Activated T-helper 1 cell treated with anti-CD3 and anti-CD28 coated beads, Interleukin-2, amount 50 U/mL, for 16 hours (primary cell): ENCODE measurements at regions not wholly inside any gene's neighbourhood (a gene's known extent, or its start where the extent isn't known, plus 50 kb on each side); places are given as distances from the start of the nearest gene placed in this dataset.
"Not testable (repeated sequence)": the region's sequence is repeated elsewhere in the genome, so short reads cannot be mapped to it uniquely, and the experiment has no call there.

ENCODE experiments used
- DNase-seq, 2 donors: peaks; one replicate each; pipeline ENCODE4 v3.0.0-alpha.2; 2020; ENCODE audit warnings: low read depth in 1 of 2, low spot score in 1 of 2

DNA sequence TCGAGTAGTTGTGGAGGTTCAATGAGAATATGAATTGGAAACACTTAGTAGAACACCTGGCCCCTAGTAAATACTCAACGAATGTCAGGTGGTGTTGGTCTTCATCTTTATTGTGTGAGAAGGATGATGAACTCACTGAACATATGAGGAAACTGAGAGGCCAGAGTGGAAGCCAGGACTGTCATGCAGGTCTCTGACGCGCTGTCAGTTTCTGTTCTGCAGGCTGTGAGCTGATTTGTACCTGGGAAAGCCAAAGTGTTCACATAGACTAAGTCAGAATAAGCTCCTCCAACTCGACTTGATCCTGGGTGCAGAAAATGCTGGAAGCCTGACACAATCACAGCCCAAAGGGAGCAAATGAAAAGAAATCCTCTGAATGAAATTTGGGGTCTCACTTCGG lies 222.2 kb downstream of the LY86 start:
- no peak for DNase-seq

GRCh38 chr6:6811128-6812009 lies 222.8 kb downstream of the LY86 start:
- DNase-seq = no peak

DNA sequence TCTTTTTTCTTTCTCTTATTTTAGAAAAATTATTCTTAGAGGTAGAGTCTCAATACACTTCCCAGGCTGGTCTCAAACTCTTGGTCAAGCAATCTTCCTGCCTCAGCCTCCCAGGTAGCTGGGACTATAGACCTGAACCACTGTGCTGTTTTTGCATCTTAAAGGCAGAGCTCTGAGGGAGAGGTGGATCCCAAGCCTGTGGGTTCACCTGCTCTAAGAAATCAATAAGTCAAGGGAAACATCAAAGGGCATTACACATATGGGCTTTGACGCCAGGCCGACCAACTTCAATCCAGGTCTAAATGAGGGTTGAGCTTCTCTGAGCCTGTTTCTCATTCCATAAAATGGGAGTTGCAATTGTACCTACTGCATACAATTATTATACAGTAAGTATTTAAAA lies 223.9 kb downstream of the LY86 start:
- no peak for DNase-seq

DNA sequence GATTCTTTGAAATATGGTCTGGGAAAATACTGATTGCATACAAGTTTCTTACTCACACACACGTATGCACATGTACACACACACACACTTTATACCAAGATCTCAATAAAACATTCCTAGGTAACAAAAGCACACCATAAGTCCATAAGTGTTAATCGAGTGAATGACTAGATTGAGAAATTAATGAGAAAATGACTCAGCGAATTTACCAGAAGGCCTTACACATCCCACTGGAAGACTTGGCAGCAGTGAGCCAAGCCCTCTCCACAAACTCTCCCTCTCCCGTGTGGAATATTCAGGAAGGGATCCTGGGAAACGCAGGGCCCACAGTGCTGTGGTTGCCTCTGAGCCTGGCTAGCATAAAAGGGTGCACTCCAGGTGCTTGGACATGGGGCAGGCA lies 227.2 kb downstream of the LY86 start:
- DNase-seq = no peak

DNA sequence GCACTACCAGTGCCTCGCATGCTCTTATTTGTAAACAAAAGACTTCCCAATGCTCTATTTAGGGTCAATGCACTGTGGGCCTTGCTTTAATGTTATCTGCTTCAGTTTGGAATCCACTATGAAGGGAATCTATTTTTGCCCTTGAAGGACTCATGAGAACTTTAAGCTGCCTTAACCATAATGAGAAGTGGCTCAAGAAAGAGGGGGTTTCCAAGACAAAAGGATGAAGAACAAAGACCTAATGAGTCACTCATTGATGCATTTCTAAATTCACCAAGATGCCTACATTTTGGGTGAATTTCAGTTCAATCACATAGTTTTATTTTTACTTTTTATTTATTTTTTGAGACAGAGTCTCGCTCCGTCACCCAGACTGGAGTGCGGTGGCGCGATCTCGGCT lies 228.2 kb downstream of the LY86 start:
- no peak for DNase-seq

- no peak for DNase-seq
Measured at GRCh38 chr6:6818078-6818639, 229.6 kb downstream of the LY86 start.

DNA sequence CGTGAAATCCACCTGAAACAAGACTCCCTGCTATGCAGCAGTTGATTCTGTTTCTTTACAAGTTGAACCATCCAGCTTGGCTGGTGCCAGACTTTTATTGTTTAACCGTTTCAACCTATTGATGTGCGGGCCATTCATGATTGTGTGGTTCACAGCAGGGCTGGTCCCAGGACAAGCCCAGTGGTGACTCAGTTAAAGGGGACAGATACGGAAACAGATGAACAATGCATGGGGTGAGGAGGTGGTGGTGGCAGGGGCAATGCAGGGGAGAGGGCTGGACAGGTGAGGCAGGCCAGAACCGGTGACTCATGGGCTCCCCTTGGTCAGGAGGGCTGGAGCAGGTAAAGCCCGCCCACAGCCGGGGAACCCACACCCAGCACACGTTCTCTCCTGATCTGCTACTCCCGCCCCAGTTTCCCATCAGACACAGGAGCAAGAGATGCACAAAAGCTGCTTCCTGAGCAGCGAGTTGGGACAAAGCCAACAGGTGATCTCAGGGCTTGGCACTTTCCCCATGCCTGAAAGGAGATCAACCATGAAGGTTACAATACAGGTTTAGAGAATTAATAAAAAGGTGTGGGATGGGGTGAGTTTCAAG lies 232.2 kb downstream of the LY86 start:
- no peak for DNase-seq

GRCh38 chr6:6821639-6822261 lies 233.2 kb downstream of the LY86 start:
- DNase-seq = no peak

DNA sequence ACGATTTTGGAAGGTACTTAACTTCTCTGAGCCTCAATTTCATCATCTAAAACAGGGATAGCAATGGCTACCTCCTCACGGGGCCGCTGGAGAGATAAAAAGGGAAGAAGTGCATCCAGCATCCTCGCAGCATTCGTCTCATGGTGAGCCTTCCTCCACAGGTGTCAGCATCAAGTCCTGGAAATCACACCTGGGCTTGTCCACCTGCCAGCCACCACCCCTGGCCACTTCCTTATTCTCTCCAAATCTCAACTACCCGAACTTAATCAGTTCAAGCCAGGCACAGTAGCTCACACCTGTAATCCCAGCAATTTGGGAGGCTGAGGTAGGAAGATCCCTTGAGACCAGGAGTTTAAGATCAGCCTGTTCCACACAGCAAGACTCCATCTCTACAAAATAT lies 234.5 kb downstream of the LY86 start:
- no peak for DNase-seq

- no peak for DNase-seq
Measured at GRCh38 chr6:6823568-6824224, 235.2 kb downstream of the LY86 start.

- no peak for DNase-seq
Measured at GRCh38 chr6:6824381-6824780, 235.9 kb downstream of the LY86 start.

DNA sequence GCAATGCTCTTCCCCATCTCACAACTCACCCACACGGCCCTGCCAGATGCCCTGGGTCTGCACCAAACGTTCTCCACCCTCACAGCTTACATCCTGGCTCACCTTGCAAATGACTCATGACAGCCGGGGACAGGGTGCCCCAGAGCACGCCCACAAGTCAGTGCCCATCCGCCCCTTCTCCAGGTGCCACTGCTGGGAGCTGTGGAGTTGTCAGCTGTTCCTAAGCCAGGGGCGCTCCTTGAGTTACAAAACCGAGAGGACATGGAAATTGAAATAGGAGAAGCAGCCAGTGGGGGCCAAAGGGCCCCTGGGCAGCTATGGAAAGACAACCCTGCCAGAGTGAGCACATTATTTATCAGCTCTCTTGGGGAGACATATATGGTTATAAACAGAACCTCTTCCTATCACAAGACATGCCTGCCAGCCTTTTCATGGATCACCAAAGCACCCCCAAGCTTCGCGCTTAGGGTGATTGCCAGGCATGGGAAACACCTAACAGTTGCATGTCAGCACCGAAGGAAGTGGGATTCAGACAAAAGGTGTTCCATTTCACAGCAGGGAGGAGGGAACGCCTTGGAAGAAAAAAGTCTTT lies 236.8 kb downstream of the LY86 start:
- DNase-seq = no peak

DNA sequence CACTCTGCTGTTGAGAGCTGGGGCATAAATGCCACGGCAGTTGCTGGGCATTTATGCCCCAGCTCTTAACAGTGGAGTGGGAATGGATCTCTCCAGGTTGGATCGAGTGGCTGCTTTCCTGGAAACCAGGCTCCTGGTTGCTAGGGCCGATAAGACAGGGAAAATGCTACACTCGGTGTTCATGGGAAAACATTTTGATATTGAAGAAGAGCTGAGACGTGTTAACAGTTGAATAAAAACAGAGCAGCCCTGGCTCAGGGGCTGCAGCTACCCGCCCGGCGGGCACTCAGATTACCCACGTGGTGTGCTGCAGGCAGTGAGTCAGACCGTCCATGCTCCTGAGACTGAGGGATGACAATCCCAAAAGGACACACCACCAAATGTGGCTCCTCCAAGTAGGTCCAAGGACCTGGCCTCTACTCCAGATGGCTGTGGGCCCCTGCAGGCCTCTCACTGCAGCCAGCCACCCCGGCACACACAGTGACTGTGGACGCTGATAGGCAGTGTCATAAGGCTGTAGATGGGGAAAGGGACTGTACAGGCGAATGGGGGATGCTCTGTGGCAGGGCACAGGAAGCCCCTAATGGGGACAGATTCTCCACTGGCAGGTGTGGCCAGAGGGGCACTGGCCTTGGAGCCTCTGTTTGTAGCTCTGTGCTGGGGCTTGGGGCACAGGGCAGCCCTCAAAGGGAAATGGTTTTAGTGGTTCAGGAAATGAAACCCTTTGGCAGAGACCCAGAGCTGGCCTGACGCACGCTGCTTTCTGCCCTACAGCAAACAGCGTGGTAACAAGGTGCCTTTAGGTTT lies 237.8 kb downstream of the LY86 start:
- DNase-seq = no peak

GRCh38 chr6:6826961-6827360 lies 238.4 kb downstream of the LY86 start:
- DNase-seq = no peak

GRCh38 chr6:6829872-6830685 lies 241.6 kb downstream of the LY86 start:
- DNase-seq = no peak

DNA sequence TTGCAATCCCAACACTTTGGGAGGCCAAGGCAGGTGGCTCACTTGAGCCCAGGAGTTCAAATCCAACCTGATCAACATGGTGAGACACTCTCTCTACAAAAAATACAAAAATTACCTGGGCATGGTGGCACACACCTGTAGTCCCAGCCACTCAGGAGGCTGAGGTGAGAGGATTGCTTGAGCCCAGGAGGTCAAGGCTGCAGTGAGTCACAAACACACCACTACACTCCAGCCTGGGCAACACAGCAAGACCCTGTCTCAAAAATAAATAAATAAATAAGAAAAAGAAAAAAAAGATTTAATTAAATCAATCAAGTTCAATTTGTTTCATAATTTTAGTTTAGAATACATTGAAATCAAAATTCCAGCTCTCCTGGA lies 242.2 kb downstream of the LY86 start:
- DNase-seq = not testable (repeated sequence)

- DNase-seq = no peak
Measured at GRCh38 chr6:6832439-6832838, 243.9 kb downstream of the LY86 start.

DNA sequence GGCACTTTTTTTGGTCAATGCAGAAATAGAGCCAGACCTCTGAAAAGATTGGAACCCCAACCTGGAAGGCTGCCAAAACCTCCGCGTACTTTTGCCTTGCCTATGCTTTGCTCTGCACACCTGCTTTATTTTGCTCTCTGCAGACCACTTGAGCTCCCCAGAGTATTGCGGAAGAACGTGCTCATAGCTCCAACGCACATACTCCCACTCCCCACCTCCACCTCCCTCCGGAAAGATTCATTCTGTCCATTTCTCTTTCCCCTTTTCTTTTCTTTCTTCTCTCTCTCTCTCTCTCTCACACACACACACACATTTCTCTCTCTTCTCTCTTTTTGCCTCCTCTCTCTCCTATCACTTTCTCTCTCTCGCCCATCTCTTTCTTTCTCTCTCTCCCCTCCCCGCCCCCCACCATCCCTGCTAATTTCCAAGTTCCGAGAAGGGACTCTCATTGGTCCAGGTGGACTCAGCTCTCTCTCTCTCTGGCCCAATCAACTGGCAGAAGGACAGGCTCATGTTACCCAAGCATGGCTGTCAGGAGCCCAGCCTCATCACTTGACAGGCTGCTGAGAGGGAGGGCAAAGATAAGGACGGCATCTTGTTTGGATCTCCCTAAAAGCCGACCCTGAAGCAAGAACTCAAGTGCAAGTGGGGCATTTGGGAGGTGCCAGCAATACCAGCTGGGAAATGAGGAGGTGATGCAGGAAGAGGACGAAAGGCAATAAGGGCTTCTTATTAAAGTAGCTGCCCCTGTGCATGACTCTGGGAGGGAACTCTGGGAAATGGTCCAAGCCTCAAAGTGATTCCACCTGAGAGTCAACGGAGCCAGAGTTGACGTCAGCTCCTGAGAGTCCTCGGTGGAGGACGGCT lies 246.1 kb downstream of the LY86 start:
- no peak for DNase-seq

- no peak for DNase-seq
Measured at GRCh38 chr6:6835223-6835503, 246.6 kb downstream of the LY86 start.
